H1 (cell line): ENCODE measurements at regions not wholly inside any gene's neighbourhood (a gene's known extent, or its start where the extent isn't known, plus 50 kb on each side); places are given as distances from the start of the nearest gene placed in this dataset.

Experiments used
- CTCF ChIA-PET: fragments of 300-600 bp; sonication (Branson Sonifier 250); formaldehyde crosslinking; loops from one replicate; lab custom pipeline; 2021; ENCODE audit not compliant: partially characterized antibody; lab: Charles Lee
- POLR2A ChIA-PET: fragments of 300-600 bp; sonication (Branson Sonifier 250); formaldehyde crosslinking; loops from one replicate; lab custom pipeline; 2021; ENCODE audit warnings: inconsistent platforms; ENCODE audit not compliant: partially characterized antibody; lab: Charles Lee
- DNase-seq, 2 experiments: peaks; one replicate each; pipeline versions ENCODE4 v3.0.0 to v3.0.0-alpha.2; 2010 to 2022; ENCODE audit warnings: low spot score in 2 of 2, low read depth in 1 of 2, mixed read lengths in 1 of 2
- FAIRE-seq: peaks from 2 replicates; lab custom pipeline; 2011; peaks lifted over from hg19 to GRCh38; lab: Jason Lieb, UNC
- H2AFZ ChIP-seq: 2 replicates; pipeline ENCODE4 v1.8.1; 2012; ENCODE audit warnings: low read length, inconsistent platforms
- H2AK5ac ChIP-seq: 2 replicates; pipeline ENCODE4 v1.6.1; 2013; ENCODE audit warnings: low read depth, low read length
- H2BK120ac ChIP-seq: replicated peaks from 2 replicates; pipeline ENCODE3; 2013; ENCODE audit warnings: low read depth, low read length, inconsistent platforms
- H2BK12ac ChIP-seq: 2 replicates; pipeline ENCODE4 v1.6.1; 2013; ENCODE audit warnings: low read depth, low read length
- H2BK15ac ChIP-seq: 2 replicates; pipeline ENCODE4 v1.6.1; 2013; ENCODE audit warnings: low read length
- H2BK20ac ChIP-seq: 2 replicates; pipeline ENCODE4 v1.6.1; 2013; ENCODE audit warnings: low read length
- H2BK5ac ChIP-seq: 2 replicates; pipeline ENCODE4 v1.6.1; 2013; ENCODE audit warnings: low read depth, low read length
- H3K14ac ChIP-seq: 2 replicates; pipeline ENCODE4 v1.6.1; 2013; ENCODE audit warnings: inconsistent platforms; ENCODE audit not compliant: insufficient read length
- H3K18ac ChIP-seq: 2 replicates; pipeline ENCODE4 v1.6.1; 2013; ENCODE audit warnings: low read length; ENCODE audit errors: extremely low read depth
- H3K23ac ChIP-seq: 2 replicates; pipeline ENCODE4 v1.6.1; 2013; ENCODE audit warnings: inconsistent platforms; ENCODE audit not compliant: insufficient read length
- H3K23me2 ChIP-seq: 2 replicates; pipeline ENCODE4 v1.6.1; 2013; ENCODE audit warnings: low read depth, low read length
- H3K27ac ChIP-seq: 2 replicates; pipeline ENCODE4 v1.6.1; 2011; ENCODE audit warnings: low read depth, low read length, inconsistent platforms
- H3K27me3 ChIP-seq, 4 experiments: replicated peaks in 1 of 4; 1 replicate in 1 of 4; 2 replicates in 3 of 4; pipeline versions ENCODE4 v1.6.1 to v1.8.1; 2011 to 2013; ENCODE audit warnings: low read length in 3 of 4, mild to moderate bottlenecking in 3 of 4, inconsistent platforms in 2 of 4, mixed read lengths in 2 of 4, moderate library complexity in 1 of 4; ENCODE audit not compliant: control insufficient read depth in 3 of 4, insufficient read depth in 3 of 4; ENCODE audit errors: extremely low read depth in 1 of 4
- H3K36me3 ChIP-seq, 4 experiments: 2 replicates each; pipeline versions ENCODE4 v1.6.1 to v1.8.1; 2011 to 2013; ENCODE audit warnings: mild to moderate bottlenecking in 4 of 4, low read length in 3 of 4, moderate library complexity in 2 of 4, control low read depth in 1 of 4, inconsistent platforms in 1 of 4; ENCODE audit not compliant: insufficient read depth in 4 of 4, control insufficient read depth in 2 of 4
- H3K4ac ChIP-seq: replicated peaks from 2 replicates; pipeline ENCODE3; 2013; ENCODE audit warnings: low read length, low read depth, mixed read lengths, inconsistent platforms; ENCODE audit not compliant: insufficient read length
- H3K4me1 ChIP-seq, 4 experiments: replicated peaks in 1 of 4; 1 replicate in 1 of 4; 2 replicates in 3 of 4; pipeline versions ENCODE4 v1.6.1 to v1.8.1; 2011 to 2013; ENCODE audit warnings: low read length in 3 of 4, inconsistent platforms in 2 of 4, mixed read lengths in 1 of 4; ENCODE audit not compliant: insufficient read depth in 4 of 4, control insufficient read depth in 3 of 4
- H3K4me2 ChIP-seq, 2 experiments: 2 replicates each; pipeline versions ENCODE4 v1.6.1 to v1.8.1; 2011 to 2013; ENCODE audit warnings: low read depth in 2 of 2, low read length in 2 of 2, control low read depth in 1 of 2, inconsistent platforms in 1 of 2, mild to moderate bottlenecking in 1 of 2; ENCODE audit not compliant: insufficient read depth in 1 of 2
- H3K4me3 ChIP-seq, 4 experiments: fragments of 200-600, 300-600 bp in 1 of 4; sonication (generic), shearing (Covaris generic), sonication (Bioruptor Twin) in 1 of 4; 2 replicates each; pipeline versions ENCODE4 v1.5.1 to v1.8.1; 2011 to 2016; ENCODE audit warnings: low read length in 4 of 4, low read depth in 3 of 4, control low read depth in 2 of 4, inconsistent platforms in 2 of 4, mild to moderate bottlenecking in 2 of 4, mixed read lengths in 1 of 4, moderate library complexity in 1 of 4; ENCODE audit not compliant: insufficient read depth in 2 of 4; ENCODE audit errors: extremely low read depth in 1 of 4
- H3K56ac ChIP-seq: replicated peaks from 2 replicates; pipeline ENCODE3; 2013; ENCODE audit warnings: low read depth, mild to moderate bottlenecking, mixed read lengths, low read length, inconsistent platforms; ENCODE audit not compliant: insufficient read length
- H3K79me1 ChIP-seq: 2 replicates; pipeline ENCODE4 v1.6.1; 2013; ENCODE audit warnings: low read depth, low read length, control low read depth
- H3K79me2 ChIP-seq, 2 experiments: 2 replicates each; pipeline versions ENCODE4 v1.6.1 to v1.8.1; 2012 to 2013; ENCODE audit warnings: low read length in 2 of 2, mild to moderate bottlenecking in 2 of 2, inconsistent platforms in 1 of 2; ENCODE audit not compliant: insufficient read depth in 2 of 2, control insufficient read depth in 1 of 2
- H3K9ac ChIP-seq, 4 experiments: replicated peaks in 1 of 4; 1 replicate in 1 of 4; 2 replicates in 3 of 4; pipeline versions ENCODE4 v1.6.1 to v1.8.1; 2011 to 2013; ENCODE audit warnings: low read depth in 3 of 4, low read length in 3 of 4, control low read depth in 2 of 4, mild to moderate bottlenecking in 2 of 4, moderate library complexity in 2 of 4, inconsistent platforms in 1 of 4; ENCODE audit errors: extremely low read depth in 1 of 4
- H3K9me3 ChIP-seq, 2 experiments: 2 replicates each; pipeline versions ENCODE4 v1.6.1 to v1.8.1; 2012 to 2013; ENCODE audit warnings: mild to moderate bottlenecking in 2 of 2, moderate library complexity in 2 of 2, control low read depth in 1 of 2, inconsistent platforms in 1 of 2, low read depth in 1 of 2, low read length in 1 of 2, mixed read lengths in 1 of 2; ENCODE audit not compliant: insufficient read depth in 2 of 2
- H4K20me1 ChIP-seq, 2 experiments: replicated peaks in 1 of 2; 2 replicates each; pipeline versions ENCODE3 to v1.8.1; 2011 to 2013; ENCODE audit warnings: inconsistent platforms in 2 of 2, low read length in 2 of 2, mild to moderate bottlenecking in 1 of 2; ENCODE audit not compliant: insufficient read depth in 2 of 2, control insufficient read depth in 1 of 2
- H4K5ac ChIP-seq: 2 replicates; pipeline ENCODE4 v1.6.1; 2013; ENCODE audit warnings: low read length, low read depth, mixed read lengths, inconsistent platforms; ENCODE audit not compliant: insufficient read length
- H4K8ac ChIP-seq: 2 replicates; pipeline ENCODE4 v1.8.0; 2013; ENCODE audit warnings: mild to moderate bottlenecking, moderate library complexity, low read length, inconsistent platforms; ENCODE audit not compliant: insufficient read depth; ENCODE audit errors: extremely low read depth
- H4K91ac ChIP-seq: replicated peaks from 2 replicates; pipeline ENCODE3; 2013; ENCODE audit warnings: low read length, mixed read lengths, inconsistent platforms; ENCODE audit not compliant: insufficient read length
- BCL11A ChIP-seq, 2 experiments: IDR thresholded peaks; one replicate each; pipeline ENCODE4 v1.6.1; 2011; ENCODE audit warnings: low read depth in 2 of 2, low read length in 2 of 2, mild to moderate bottlenecking in 2 of 2
- CBX8 ChIP-seq: fragments of 300-800, 300-1000 bp; sonication (generic); IDR thresholded peaks from 2 replicates; pipeline ENCODE4 v1.7.1; 2016; ENCODE audit warnings: low read depth, low read length, borderline replicate concordance
- CREB1 ChIP-seq: IDR thresholded peaks from 2 replicates; pipeline ENCODE4 v1.6.1; 2012; ENCODE audit warnings: inconsistent platforms
- EP300 ChIP-seq, 2 experiments: IDR thresholded peaks; 1 replicate in 1 of 2; 2 replicates in 1 of 2; pipeline ENCODE4 v1.6.1; 2011 to 2012; ENCODE audit warnings: low read depth in 2 of 2, low read length in 2 of 2, mild to moderate bottlenecking in 2 of 2, borderline replicate concordance in 1 of 2, inconsistent platforms in 1 of 2, moderate library complexity in 1 of 2
- EZH2 ChIP-seq: fragments of 200-600 bp; sonication (generic); IDR thresholded peaks from 2 replicates; pipeline ENCODE4 v1.7.1; 2012; ENCODE audit warnings: low read depth, mild to moderate bottlenecking, moderate library complexity, low read length, inconsistent platforms; ENCODE audit not compliant: severe bottlenecking
- JUND ChIP-seq: IDR thresholded peaks from 2 replicates; pipeline ENCODE4 v1.6.1; 2011; ENCODE audit warnings: mild to moderate bottlenecking, improper control_type of control experiment, low read length
- KDM4A ChIP-seq: IDR thresholded peaks from one replicate; pipeline ENCODE4 v1.7.1; 2012; ENCODE audit warnings: low read depth, mild to moderate bottlenecking, moderate library complexity, low read length, inconsistent platforms; ENCODE audit not compliant: severe bottlenecking
- POLR2A ChIP-seq, 2 experiments: IDR thresholded peaks; 1 replicate in 1 of 2; 2 replicates in 1 of 2; pipeline ENCODE4 v1.6.1; 2011; ENCODE audit warnings: low read depth in 2 of 2, low read length in 2 of 2, mild to moderate bottlenecking in 2 of 2; ENCODE audit errors: control extremely low read depth in 1 of 2
- POU5F1 ChIP-seq: IDR thresholded peaks from 2 replicates; pipeline ENCODE4 v1.6.1; 2011; ENCODE audit warnings: low read depth, mild to moderate bottlenecking, low read length, moderate library complexity
- SUZ12 ChIP-seq: fragments of 200-600 bp; sonication (generic); IDR thresholded peaks from 2 replicates; pipeline ENCODE4 v1.6.1; 2012; ENCODE audit warnings: mild to moderate bottlenecking, inconsistent platforms, low read length, moderate library complexity, mixed read lengths
- TAF1 ChIP-seq: IDR thresholded peaks from 2 replicates; pipeline ENCODE4 v1.6.1; 2011; ENCODE audit warnings: mild to moderate bottlenecking, low read depth, low read length
- YY1 ChIP-seq: IDR thresholded peaks from 2 replicates; pipeline ENCODE4 v1.6.1; 2011; ENCODE audit warnings: low read depth, mild to moderate bottlenecking, low read length
- WGBS, 2 experiments: shearing (Covaris generic) in 1 of 2; methylation state at CpG; one replicate each; pipeline versions ENCODE4 v1.1.6 to v1.1.7; 2013 to 2015; ENCODE audit warnings: low lambda C conversion rate in 2 of 2, mixed read lengths in 2 of 2, inconsistent platforms in 1 of 2, low coverage in 1 of 2, missing lambda C conversion rate in 1 of 2; ENCODE audit not compliant: insufficient replicate concordance in 2 of 2, insufficient coverage in 1 of 2, insufficient read length in 1 of 2; ENCODE audit errors: extremely low coverage in 1 of 2, missing lambda C conversion rate in 1 of 2; 5-methylcytosine and 5-hydroxymethylcytosine counted together
- TF ChIP-seq, protein P1 (sequence below): IDR thresholded peaks from 2 replicates; pipeline ENCODE4 v1.6.1; 2012; ENCODE audit warnings: inconsistent platforms
- TF ChIP-seq, protein P2 (sequence below): IDR thresholded peaks from 2 replicates; pipeline ENCODE4 v1.6.1; 2011; ENCODE audit warnings: low read length, improper control_type of control experiment

DNA sequence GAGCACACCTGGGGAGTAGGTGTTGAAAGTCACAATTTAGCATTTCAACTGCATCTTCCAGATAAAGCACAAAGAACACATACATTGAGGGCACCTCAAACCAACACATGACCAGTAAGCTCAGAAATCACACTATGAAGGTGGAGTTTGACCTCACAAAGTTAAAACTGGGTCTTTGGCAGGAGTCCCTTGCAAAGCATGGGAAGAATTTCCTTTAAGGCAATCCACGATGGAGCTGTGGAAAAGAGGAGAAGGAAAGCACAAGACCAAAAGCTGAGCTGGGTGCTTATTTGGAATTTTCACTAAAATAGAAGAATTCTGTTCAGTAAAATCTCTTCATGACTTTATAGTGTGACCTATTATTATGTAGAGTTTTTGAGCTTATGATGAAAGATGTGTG is 212.9 kb upstream of the APCDD1 start:
- H4K91ac ChIP-seq = no peak overlapping the region
- DNase-seq (no peak), FAIRE-seq (no peak)
- H3K4me1 ChIP-seq = peaks cover 0 to 5% (median 0%) of the 10 kb centered on the region in 4 experiments; a peak in 2 of 7 replicates
- H3K23me2 ChIP-seq = no peaks in the 10 kb centered on the region
- H2BK20ac ChIP-seq = no peak overlapping the region
- 87% methylated on average over 1 of the region's 1 CpG; no CpG with 5 or more reads in 1 of the 2 experiments for WGBS, 2 experiments
- H3K79me1 ChIP-seq = no peaks in the 10 kb centered on the region
- H4K20me1 ChIP-seq = no peaks in the 10 kb centered on the region
- no peak overlapping the region for H2BK12ac ChIP-seq
- CTCF ChIA-PET = no interaction called here
- H4K8ac ChIP-seq = no peak overlapping the region
- no peaks in the 10 kb centered on the region for H3K27me3 ChIP-seq
- no peaks in the 10 kb centered on the region for H3K79me2 ChIP-seq
- H3K14ac ChIP-seq = no peak overlapping the region
- no peaks in the 10 kb centered on the region for H3K36me3 ChIP-seq
- no peak overlapping the region for H3K56ac ChIP-seq
- no peak overlapping the region for H2BK120ac ChIP-seq
- no peak overlapping the region for H3K4ac ChIP-seq
- H3K23ac ChIP-seq = no peak overlapping the region
- no peak overlapping the region for H3K4me2 ChIP-seq
- no peak overlapping the region for H4K5ac ChIP-seq
- H3K18ac ChIP-seq = no peak overlapping the region
- H3K27ac ChIP-seq = no peak overlapping the region
- H2BK15ac ChIP-seq = no peak overlapping the region
- H2AK5ac ChIP-seq = no peak overlapping the region
- H3K9me3 ChIP-seq = no peaks in the 10 kb centered on the region
- no peak overlapping the region for H3K4me3 ChIP-seq
- H2AFZ ChIP-seq = no peak overlapping the region
- H3K9ac ChIP-seq = no peak overlapping the region
- H2BK5ac ChIP-seq = no peak overlapping the region
- POLR2A ChIA-PET = no interaction called here
- TF ChIP-seq JUND (no peak), CBX8 (no peak), CREB1 (no peak), YY1 (no peak), KDM4A (no peak), BCL11A (IDR thresholded peaks at IDR 0.05; ENCODE audit: low read depth in 2 of 2, low read length in 2 of 2) (no peak), SUZ12 (no peak), POU5F1 (no peak), POLR2A (IDR thresholded peaks at IDR 0.05; ENCODE audit: control extremely low read depth in 1 of 2, low read depth in 2 of 2, low read length in 2 of 2) (no peak), EP300 (IDR thresholded peaks at IDR 0.05; ENCODE audit: borderline replicate concordance in 1 of 2, low read depth in 2 of 2, low read length in 2 of 2) (no peak), EZH2 (no peak), TAF1 (no peak)
- TF ChIP-seq, protein P1, sequence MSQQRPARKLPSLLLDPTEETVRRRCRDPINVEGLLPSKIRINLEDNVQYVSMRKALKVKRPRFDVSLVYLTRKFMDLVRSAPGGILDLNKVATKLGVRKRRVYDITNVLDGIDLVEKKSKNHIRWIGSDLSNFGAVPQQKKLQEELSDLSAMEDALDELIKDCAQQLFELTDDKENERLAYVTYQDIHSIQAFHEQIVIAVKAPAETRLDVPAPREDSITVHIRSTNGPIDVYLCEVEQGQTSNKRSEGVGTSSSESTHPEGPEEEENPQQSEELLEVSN = no peak
- TF ChIP-seq, protein P2, sequence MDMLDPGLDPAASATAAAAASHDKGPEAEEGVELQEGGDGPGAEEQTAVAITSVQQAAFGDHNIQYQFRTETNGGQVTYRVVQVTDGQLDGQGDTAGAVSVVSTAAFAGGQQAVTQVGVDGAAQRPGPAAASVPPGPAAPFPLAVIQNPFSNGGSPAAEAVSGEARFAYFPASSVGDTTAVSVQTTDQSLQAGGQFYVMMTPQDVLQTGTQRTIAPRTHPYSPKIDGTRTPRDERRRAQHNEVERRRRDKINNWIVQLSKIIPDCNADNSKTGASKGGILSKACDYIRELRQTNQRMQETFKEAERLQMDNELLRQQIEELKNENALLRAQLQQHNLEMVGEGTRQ = no peak
